ENCODE measurements at regions not wholly inside any gene's neighbourhood (a gene's known extent, or its start where the extent isn't known, plus 50 kb on each side); places are given as distances from the start of the nearest gene placed in this dataset.

GRCh38 chr14:97748616-97749015 is 951.4 kb downstream of the VRK1 start:
- TF ChIP-seq MAX (IDR thresholded peaks at IDR 0.05; ENCODE audit: low read depth, low read length) (no peak), CTCF (IDR thresholded peaks at IDR 0.05; ENCODE audit: low read depth, low read length) (no peak), MYC (IDR thresholded peaks at IDR 0.05; ENCODE audit: low read depth, low read length) (no peak), POLR2A (IDR thresholded peaks at IDR 0.05; ENCODE audit: extremely low read depth, insufficient read length) (no peak)

DNA sequence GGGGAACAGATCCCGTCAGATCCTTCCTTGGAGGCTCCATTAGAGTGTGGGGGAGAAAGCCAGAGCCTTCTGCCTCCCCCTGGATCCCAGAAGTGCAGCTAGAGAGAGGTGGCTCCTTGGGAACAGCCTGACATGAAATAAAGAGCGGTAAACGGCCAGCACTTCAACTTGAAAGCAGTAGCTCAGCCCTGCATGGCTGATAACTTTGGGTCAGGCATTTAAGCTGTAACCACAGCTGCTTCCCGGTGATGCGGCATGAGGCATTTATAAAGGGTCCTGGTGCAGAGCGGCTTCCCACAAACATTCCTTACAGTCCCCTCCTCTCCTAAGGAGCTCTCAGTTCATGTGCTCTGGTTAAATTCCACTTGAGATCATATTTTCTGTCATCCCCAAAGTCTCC is 960.3 kb downstream of the VRK1 start:
- no peak for DNase-seq (ENCODE audit: low read depth)
- H3K4me3 ChIP-seq (ENCODE audit: low read depth, low read length): no peak overlapping the region
- TF ChIP-seq MYC (IDR thresholded peaks at IDR 0.05; ENCODE audit: low read depth, low read length): no peak
- no peak for TF ChIP-seq MAX (IDR thresholded peaks at IDR 0.05; ENCODE audit: low read depth, low read length)
- no peak for TF ChIP-seq POLR2A (IDR thresholded peaks at IDR 0.05; ENCODE audit: extremely low read depth, insufficient read length)
- TF ChIP-seq CTCF (IDR thresholded peaks at IDR 0.05; ENCODE audit: low read depth, low read length): no peak

More at GRCh38 chr14:97748616-97749015, 951.4 kb downstream of the VRK1 start:
- H3K4me3 ChIP-seq (ENCODE audit: low read depth, low read length): no peak overlapping the region
- no peak for DNase-seq (ENCODE audit: low read depth)

- no peak for DNase-seq (ENCODE audit: low read depth)
- no peak for TF ChIP-seq CTCF (IDR thresholded peaks at IDR 0.05; ENCODE audit: low read depth, low read length)
- no peak for TF ChIP-seq MYC (IDR thresholded peaks at IDR 0.05; ENCODE audit: low read depth, low read length)
- TF ChIP-seq MAX (IDR thresholded peaks at IDR 0.05; ENCODE audit: low read depth, low read length): no peak
- TF ChIP-seq POLR2A (IDR thresholded peaks at IDR 0.05; ENCODE audit: extremely low read depth, insufficient read length): no peak
- H3K4me3 ChIP-seq (ENCODE audit: low read depth, low read length): no peak overlapping the region
Measured at GRCh38 chr14:97760050-97760449, 962.9 kb downstream of the VRK1 start.

DNA sequence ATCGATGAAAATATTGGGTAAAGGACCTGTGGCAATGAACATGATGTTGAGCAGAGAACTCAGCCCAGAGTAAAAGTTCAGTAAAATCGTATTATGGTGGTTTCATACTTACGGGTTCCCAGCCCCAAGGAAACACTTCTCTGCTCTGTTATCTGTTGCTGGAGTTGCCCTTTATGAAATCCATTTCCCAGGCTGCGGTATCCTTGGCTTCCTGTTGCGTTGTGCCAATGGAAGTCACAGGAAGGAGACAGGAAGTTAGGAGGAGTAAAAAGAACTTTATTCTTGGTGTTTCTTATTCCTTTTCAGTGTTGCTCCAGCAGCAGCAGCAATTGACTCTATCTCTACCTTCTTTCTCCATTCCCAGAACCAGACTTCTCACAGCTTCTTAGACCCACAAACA is 965.2 kb downstream of the VRK1 start:
- TF ChIP-seq MAX (IDR thresholded peaks at IDR 0.05; ENCODE audit: low read depth, low read length): no peak
- no peak for TF ChIP-seq POLR2A (IDR thresholded peaks at IDR 0.05; ENCODE audit: extremely low read depth, insufficient read length)
- no peak for TF ChIP-seq MYC (IDR thresholded peaks at IDR 0.05; ENCODE audit: low read depth, low read length)
- no peak for TF ChIP-seq CTCF (IDR thresholded peaks at IDR 0.05; ENCODE audit: low read depth, low read length)
- H3K4me3 ChIP-seq (ENCODE audit: low read depth, low read length): no peak overlapping the region
- no peak for DNase-seq (ENCODE audit: low read depth)

DNA sequence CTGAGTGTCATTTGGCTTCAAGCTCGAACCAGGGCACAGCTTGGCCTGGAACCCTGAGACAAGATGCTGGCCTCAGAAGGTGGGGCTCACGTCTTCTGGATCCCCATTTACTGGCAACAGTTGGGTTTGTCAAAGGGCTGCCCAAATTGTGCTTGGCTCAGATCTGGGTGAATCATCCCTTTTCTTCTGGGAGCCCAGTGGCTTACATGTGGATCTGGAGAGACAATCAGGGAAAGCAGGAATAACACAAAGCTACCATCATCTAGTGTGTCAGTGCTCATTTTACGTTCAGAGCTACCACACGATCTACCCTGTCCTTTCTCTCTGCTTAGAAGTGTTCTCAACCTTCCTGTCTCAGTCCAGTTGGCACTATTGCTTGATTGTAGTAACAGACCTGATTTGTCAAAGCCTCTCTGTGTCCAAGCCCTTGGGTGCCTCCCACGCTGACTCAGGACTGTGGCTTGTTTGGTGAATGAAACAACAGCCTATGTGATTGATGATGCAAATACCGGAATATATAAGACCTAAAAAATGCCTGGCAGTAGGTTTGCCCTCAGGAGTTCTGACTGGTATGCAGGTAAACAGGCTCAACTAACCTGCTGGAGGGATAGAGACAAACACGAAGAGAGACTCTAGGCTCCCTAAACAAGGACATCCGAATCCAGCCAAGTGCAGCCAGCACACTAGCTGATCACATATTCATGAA is 974.3 kb downstream of the VRK1 start:
- TF ChIP-seq MYC (IDR thresholded peaks at IDR 0.05; ENCODE audit: low read depth, low read length) (no peak), CTCF (IDR thresholded peaks at IDR 0.05; ENCODE audit: low read depth, low read length) (no peak), POLR2A (IDR thresholded peaks at IDR 0.05; ENCODE audit: extremely low read depth, insufficient read length) (no peak), MAX (IDR thresholded peaks at IDR 0.05; ENCODE audit: low read depth, low read length) (no peak)
- H3K4me3 ChIP-seq (ENCODE audit: low read depth, low read length): no peak overlapping the region
- DNase-seq (ENCODE audit: low read depth): no peak

All from NB4 (cell line).